Activated CD4-positive, CD25-positive, alpha-beta regulatory T cell (primary cell): ENCODE measurements at regions not wholly inside any gene's neighbourhood (a gene's known extent, or its start where the extent isn't known, plus 50 kb on each side); places are given as distances from the start of the nearest gene placed in this dataset.
"Not testable (repeated sequence)": the region's sequence is repeated elsewhere in the genome, so short reads cannot be mapped to it uniquely, and the experiment has no call there.

Experiments
- DNase-seq, 4 experiments: peaks; one replicate each; lab custom pipeline; 2025; lab: John Stamatoyannopoulos, UW

- no peak for DNase-seq
Observed at GRCh38 chr3:176328666-176329065, 868.6 kb downstream of the TBL1XR1 start.

- no peak for DNase-seq
Observed at GRCh38 chr3:176328198-176328597, 869.1 kb downstream of the TBL1XR1 start.

DNA sequence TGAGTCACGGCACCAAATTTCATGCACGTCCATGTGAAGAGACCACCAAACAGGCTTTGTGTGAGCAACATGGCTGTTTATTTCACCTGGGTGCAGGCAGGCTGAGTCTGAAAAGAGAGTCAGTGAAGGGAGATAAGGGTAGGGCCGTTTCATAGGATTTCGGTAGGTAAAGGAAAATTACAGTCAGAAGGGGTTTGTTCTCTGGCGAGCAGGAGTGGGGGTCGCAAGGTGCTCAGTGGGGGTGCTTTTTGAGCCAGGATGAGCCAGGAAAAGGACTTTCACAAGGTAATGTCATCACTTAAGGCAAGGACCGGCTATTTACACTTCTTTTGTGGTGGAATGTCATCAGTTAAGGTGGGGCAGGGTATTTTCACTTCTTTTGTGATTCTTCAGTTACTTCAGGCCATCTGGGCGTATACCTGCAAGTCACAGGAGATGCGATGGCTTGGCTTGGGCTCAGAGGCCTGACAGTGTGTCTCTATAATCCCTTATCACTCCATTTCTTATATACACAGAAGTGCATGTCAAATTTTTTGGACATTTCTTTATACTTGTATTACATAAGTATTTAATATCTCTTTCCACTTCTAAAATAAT lies 870.3 kb downstream of the TBL1XR1 start:
- not testable (repeated sequence) for DNase-seq

GRCh38 chr3:176321532-176321931 lies 875.8 kb downstream of the TBL1XR1 start:
- DNase-seq: not testable (repeated sequence)

- no peak for DNase-seq
Observed at GRCh38 chr3:176321099-176321498, 876.2 kb downstream of the TBL1XR1 start.

DNA sequence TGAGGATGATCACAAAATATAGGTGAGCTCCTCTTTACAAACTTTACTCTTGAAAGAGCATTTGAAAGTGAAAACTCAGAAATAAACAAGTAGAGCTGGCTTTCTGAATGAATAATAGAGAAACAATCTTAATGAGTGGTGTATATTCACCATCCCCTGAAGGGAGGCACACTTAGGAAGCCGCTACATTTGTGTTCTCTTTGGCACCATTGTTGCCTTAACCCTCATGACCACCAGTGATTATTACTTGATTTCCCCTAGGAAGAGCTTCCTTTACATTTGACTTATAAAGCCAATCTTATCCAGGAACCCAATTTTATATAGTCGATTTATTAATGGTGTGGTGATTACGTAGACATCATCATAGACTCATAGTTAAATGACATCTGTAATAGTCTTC lies 883.9 kb downstream of the TBL1XR1 start:
- DNase-seq: no peak

GRCh38 chr3:176310641-176311040 lies 886.6 kb downstream of the TBL1XR1 start:
- no peak for DNase-seq

DNA sequence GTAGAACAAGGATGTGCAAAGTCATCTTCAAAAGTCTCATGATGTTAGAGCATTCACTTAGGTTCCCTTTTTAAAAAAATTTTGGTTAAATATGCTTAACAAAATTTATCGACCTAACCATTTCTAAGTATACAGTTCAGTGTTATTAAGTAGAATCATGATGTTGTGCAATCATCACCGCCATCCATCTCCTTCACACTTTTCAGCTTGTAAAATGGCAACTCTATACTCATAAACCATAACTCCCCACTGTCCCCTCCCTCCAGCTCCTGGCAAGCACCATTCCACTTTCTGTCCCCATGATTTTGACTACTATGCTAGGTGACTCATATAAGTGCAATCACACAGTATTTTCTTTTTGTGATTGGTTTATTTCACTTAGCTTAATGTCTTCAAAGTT lies 895.0 kb downstream of the TBL1XR1 start:
- no peak for DNase-seq

- no peak for DNase-seq
Observed at GRCh38 chr3:176296066-176296597, 901.1 kb downstream of the TBL1XR1 start.

- DNase-seq: no peak
Observed at GRCh38 chr3:176293276-176293675, 904.0 kb downstream of the TBL1XR1 start.

- DNase-seq: no peak
Observed at GRCh38 chr3:176286476-176287085, 910.7 kb downstream of the TBL1XR1 start.

DNA sequence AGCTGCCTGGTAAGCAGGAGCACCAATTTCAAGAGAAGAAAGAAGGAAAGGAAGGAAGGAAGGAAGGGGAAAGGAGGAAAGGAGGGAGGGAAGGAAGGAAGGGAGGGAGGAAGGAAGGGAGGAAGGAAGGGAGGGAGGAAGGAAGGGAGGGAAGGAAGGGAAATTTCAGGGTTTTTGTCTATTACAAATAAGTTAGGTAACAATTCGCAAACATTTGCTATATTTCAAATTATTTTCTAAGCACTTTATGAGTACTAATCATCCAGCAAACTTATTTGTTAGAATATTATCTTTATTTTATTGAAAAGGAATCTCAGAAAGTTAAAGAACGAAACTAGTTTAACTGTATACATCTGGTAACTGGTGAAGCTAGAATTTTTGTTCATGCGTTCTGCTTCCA lies 921.7 kb downstream of the TBL1XR1 start:
- DNase-seq: no peak

GRCh38 chr3:176275113-176275512 lies 922.2 kb downstream of the TBL1XR1 start:
- no peak for DNase-seq

GRCh38 chr3:176274161-176274560 lies 923.1 kb downstream of the TBL1XR1 start:
- DNase-seq: no peak

GRCh38 chr3:176262071-176262470 lies 935.2 kb downstream of the TBL1XR1 start:
- DNase-seq: no peak

- no peak for DNase-seq
Observed at GRCh38 chr3:176247191-176247590, 950.1 kb downstream of the TBL1XR1 start.

DNA sequence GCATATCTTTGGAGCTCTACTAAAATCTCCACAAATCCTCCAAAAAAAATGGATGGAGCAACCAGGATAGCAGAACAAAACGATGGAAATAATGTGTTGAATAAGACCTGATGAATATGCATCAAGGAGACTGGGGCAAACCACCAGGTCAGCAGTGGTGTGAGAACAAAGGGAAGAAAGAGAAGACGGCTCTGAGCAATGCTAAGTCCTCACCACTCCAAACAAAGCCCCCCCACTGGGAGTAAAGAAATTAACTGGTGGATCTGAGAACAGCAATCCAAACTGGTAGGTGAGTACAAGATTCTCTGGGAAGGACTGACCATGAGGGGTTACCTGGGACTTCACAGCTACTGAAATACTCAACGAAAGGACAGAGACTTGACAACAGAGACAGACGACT lies 977.3 kb downstream of the TBL1XR1 start:
- DNase-seq: no peak

GRCh38 chr3:176214758-176215157 lies 982.5 kb downstream of the TBL1XR1 start:
- no peak for DNase-seq

GRCh38 chr3:176213314-176213713 lies 984.0 kb downstream of the TBL1XR1 start:
- not testable (repeated sequence) for DNase-seq

DNA sequence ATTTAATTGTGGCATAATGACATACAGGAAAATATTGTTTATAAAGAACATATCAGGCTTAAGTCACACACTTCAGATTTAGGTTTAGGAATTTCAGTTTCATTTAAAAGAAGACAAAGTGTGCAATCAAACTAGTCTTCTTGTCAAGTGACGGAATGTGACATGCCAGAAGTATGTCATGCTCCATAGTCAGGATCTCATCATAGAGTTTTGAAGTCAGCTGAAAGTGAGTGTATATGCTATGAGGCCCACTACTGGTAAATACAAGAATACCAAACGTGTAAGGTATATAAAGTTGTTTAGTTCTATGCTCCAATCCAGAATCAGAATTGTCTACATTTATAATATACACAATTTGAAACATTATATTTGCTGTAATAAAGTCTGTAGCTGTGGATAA lies 988.4 kb downstream of the TBL1XR1 start:
- no peak for DNase-seq

DNA sequence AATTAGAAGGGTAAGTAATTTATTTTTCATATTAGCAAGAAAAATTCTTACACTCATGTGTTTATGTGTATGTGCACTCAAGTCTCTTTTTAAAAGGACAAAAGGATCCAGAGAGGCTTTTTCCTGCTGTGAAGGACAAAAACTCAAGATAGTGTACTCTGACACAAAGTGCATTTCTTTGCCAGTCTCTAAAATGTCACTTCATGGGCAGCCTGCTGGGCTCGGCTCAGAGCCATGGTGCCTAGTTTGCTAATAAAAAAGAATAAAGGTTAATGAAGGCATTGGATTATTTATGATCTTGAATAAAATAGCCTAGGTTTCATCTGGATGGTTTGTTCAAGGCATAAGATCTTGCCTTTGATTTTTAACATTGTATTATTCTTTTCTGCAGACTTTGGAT lies 989.0 kb downstream of the TBL1XR1 start:
- DNase-seq: no peak

- no peak for DNase-seq
Observed at GRCh38 chr3:176206809-176207208, 990.5 kb downstream of the TBL1XR1 start.

DNA sequence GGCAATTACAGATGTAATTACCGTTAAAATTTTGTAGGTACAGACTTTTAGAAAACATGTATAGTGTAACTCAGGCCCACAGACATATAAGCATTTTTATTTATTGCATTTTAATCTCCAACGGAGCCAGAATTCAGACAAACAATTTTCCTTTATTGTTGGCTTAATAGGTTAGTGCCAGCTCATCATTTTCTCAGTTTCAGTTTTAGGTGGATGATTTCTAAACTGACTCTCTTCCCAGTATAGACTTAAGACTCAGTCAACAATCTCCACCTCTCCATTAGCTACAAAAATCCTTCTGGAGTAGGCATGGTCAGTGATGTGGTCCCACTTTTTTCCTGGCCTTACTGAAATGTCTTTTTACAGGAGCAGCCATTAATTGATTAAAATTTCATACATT lies 994.6 kb downstream of the TBL1XR1 start:
- DNase-seq: no peak
